HG03469 (cell line): ENCODE measurements at regions not wholly inside any gene's neighbourhood (a gene's known extent, or its start where the extent isn't known, plus 50 kb on each side); places are given as distances from the start of the nearest gene placed in this dataset.

Experiments used
- ATAC-seq: cut with Tn5 transposase; IDR thresholded peaks from one replicate; pipeline ENCODE4 v1.9.1; 2021; ENCODE audit warnings: mild to moderate bottlenecking, moderate library complexity, moderate number of reproducible peaks; ENCODE audit not compliant: unreplicated experiment

- ATAC-seq: no peak
These were observed 847.3 kb downstream of the JRKL start for GRCh38 chr11:97237151-97237550.

GRCh38 chr11:97247601-97248000, 857.8 kb downstream of the JRKL start:
- ATAC-seq: no peak

- no peak for ATAC-seq
These were observed 865.0 kb downstream of the JRKL start for GRCh38 chr11:97254790-97255189.

- no peak for ATAC-seq
These were observed 869.6 kb downstream of the JRKL start for GRCh38 chr11:97259434-97259833.

- ATAC-seq: no peak
These were observed 870.1 kb downstream of the JRKL start for GRCh38 chr11:97259884-97260283.

- ATAC-seq: no peak
These were observed 873.5 kb downstream of the JRKL start for GRCh38 chr11:97263183-97263858.

- ATAC-seq: no peak
These were observed 879.7 kb downstream of the JRKL start for GRCh38 chr11:97269527-97269926.

GRCh38 chr11:97279341-97279740, 889.5 kb downstream of the JRKL start:
- ATAC-seq: no peak

- no peak for ATAC-seq
These were observed 890.5 kb downstream of the JRKL start for GRCh38 chr11:97280347-97280746.

GRCh38 chr11:97289823-97290222, 900.0 kb downstream of the JRKL start:
- no peak for ATAC-seq

GRCh38 chr11:97290464-97291041, 900.7 kb downstream of the JRKL start:
- ATAC-seq: no peak

GRCh38 chr11:97296301-97296700, 906.5 kb downstream of the JRKL start:
- ATAC-seq: no peak

GRCh38 chr11:97309291-97309690, 919.5 kb downstream of the JRKL start:
- ATAC-seq: no peak

- no peak for ATAC-seq
These were observed 935.9 kb downstream of the JRKL start for GRCh38 chr11:97325693-97326092.

GRCh38 chr11:97332271-97332670, 942.5 kb downstream of the JRKL start:
- no peak for ATAC-seq

- ATAC-seq: no peak
These were observed 946.3 kb downstream of the JRKL start for GRCh38 chr11:97336064-97336463.

- no peak for ATAC-seq
These were observed 955.2 kb downstream of the JRKL start for GRCh38 chr11:97345032-97345431.

- no peak for ATAC-seq
These were observed 959.4 kb downstream of the JRKL start for GRCh38 chr11:97349201-97349600.

- ATAC-seq: no peak
These were observed 962.1 kb downstream of the JRKL start for GRCh38 chr11:97351939-97352338.

GRCh38 chr11:97354026-97354425, 964.2 kb downstream of the JRKL start:
- no peak for ATAC-seq

GRCh38 chr11:97354576-97354975, 964.8 kb downstream of the JRKL start:
- no peak for ATAC-seq

GRCh38 chr11:97355230-97355629, 965.4 kb downstream of the JRKL start:
- ATAC-seq: no peak

GRCh38 chr11:97356144-97356543, 966.3 kb downstream of the JRKL start:
- no peak for ATAC-seq
